ENCODE measurements at regions not wholly inside any gene's neighbourhood (a gene's known extent, or its start where the extent isn't known, plus 50 kb on each side); places are given as distances from the start of the nearest gene placed in this dataset.

GRCh38 chr4:132901224-132901623, 247.9 kb upstream of the PCDH10 start:
- H3K36me3 ChIP-seq, result no peaks in the 10 kb centered on the region
- DNase-seq, result no peak
- H3K27ac ChIP-seq, result no peak overlapping the region
- no peaks in the 10 kb centered on the region for H3K27me3 ChIP-seq
- no peaks in the 10 kb centered on the region for H3K9me3 ChIP-seq
- H3K4me1 ChIP-seq, result no peaks in the 10 kb centered on the region
- TF ChIP-seq POLR2AphosphoS5 (IDR thresholded peaks at IDR 0.05), result no peak
- TF ChIP-seq CTCF (IDR thresholded peaks at IDR 0.05), result no peak
- TF ChIP-seq EP300 (IDR thresholded peaks at IDR 0.05; ENCODE audit: low read depth), result no peak
- no peak for TF ChIP-seq POLR2A (IDR thresholded peaks at IDR 0.05)
- in situ Hi-C loops (cut with MboI; ENCODE audit: low pct_ligation_motif_present in 1 of 4, low pct_unique_long_range_greater_than_20kb in 1 of 4, low sequenced_read_pairs in 3 of 4) (no loop called here), intact Hi-C loops (cut with DNase I; ENCODE audit: low total_unique reads) (no loop called here)
- H3K4me3 ChIP-seq, result no peak overlapping the region
- WGBS, 2 donors (ENCODE audit: low coverage in 1 of 2), result 82 to 86% methylated on average over 1 of the region's 1 CpG

GRCh38 chr4:132910229-132910748, 238.8 kb upstream of the PCDH10 start:
- in situ Hi-C loops (cut with MboI; ENCODE audit: low pct_ligation_motif_present in 1 of 4, low pct_unique_long_range_greater_than_20kb in 1 of 4, low sequenced_read_pairs in 3 of 4) (no loop called here), intact Hi-C loops (cut with DNase I; ENCODE audit: low total_unique reads) (no loop called here)
- DNase-seq, result no peak

GRCh38 chr4:132918096-132918495, 231.0 kb upstream of the PCDH10 start:
- WGBS, 2 donors (ENCODE audit: low coverage in 1 of 2), result 94 to 100% methylated on average over 1 of the region's 1 CpG
- DNase-seq, result no peak
- H3K27me3 ChIP-seq, result no peaks in the 10 kb centered on the region
- no peaks in the 10 kb centered on the region for H3K9me3 ChIP-seq
- no peak overlapping the region for H3K4me3 ChIP-seq
- no peaks in the 10 kb centered on the region for H3K36me3 ChIP-seq
- intact Hi-C loops (cut with DNase I; ENCODE audit: low total_unique reads) (no loop called here), in situ Hi-C loops (cut with MboI; ENCODE audit: low pct_ligation_motif_present in 1 of 4, low pct_unique_long_range_greater_than_20kb in 1 of 4, low sequenced_read_pairs in 3 of 4) (no loop called here)
- TF ChIP-seq POLR2A (IDR thresholded peaks at IDR 0.05) (no peak), POLR2AphosphoS5 (IDR thresholded peaks at IDR 0.05) (no peak), CTCF (IDR thresholded peaks at IDR 0.05) (no peak), EP300 (IDR thresholded peaks at IDR 0.05; ENCODE audit: low read depth) (no peak)
- H3K27ac ChIP-seq, result no peak overlapping the region
- H3K4me1 ChIP-seq, result no peaks in the 10 kb centered on the region

More at GRCh38 chr4:132910229-132910748, 238.8 kb upstream of the PCDH10 start:
- Histone ChIP-seq H3K4me3 (no peak overlapping the region), H3K9me3 (no peaks in the 10 kb centered on the region), H3K4me1 (no peaks in the 10 kb centered on the region), H3K27me3 (no peaks in the 10 kb centered on the region), H3K27ac (no peak overlapping the region), H3K36me3 (no peaks in the 10 kb centered on the region)
- TF ChIP-seq POLR2AphosphoS5 (IDR thresholded peaks at IDR 0.05), result no peak
- 83 to 84% methylated on average over 1 of the region's 1 CpG for WGBS, 2 donors (ENCODE audit: low coverage in 1 of 2)

GRCh38 chr4:132923516-132923915, 225.6 kb upstream of the PCDH10 start:
- WGBS, 2 donors (ENCODE audit: low coverage in 1 of 2), result 35 to 41% methylated on average over 3 of the region's 3 CpGs
- no peaks in the 10 kb centered on the region for H3K27me3 ChIP-seq
- no peak overlapping the region for H3K4me3 ChIP-seq
- intact Hi-C loops (cut with DNase I; ENCODE audit: low total_unique reads), result no loop called here
- H3K36me3 ChIP-seq, result no peaks in the 10 kb centered on the region
- DNase-seq, result no peak
- in situ Hi-C loops (cut with MboI; ENCODE audit: low pct_ligation_motif_present in 1 of 4, low pct_unique_long_range_greater_than_20kb in 1 of 4, low sequenced_read_pairs in 3 of 4), result no loop called here
- H3K4me1 ChIP-seq, result no peaks in the 10 kb centered on the region
- TF ChIP-seq CTCF (IDR thresholded peaks at IDR 0.05), result no peak
- no peak for TF ChIP-seq POLR2A (IDR thresholded peaks at IDR 0.05)
- no peak for TF ChIP-seq POLR2AphosphoS5 (IDR thresholded peaks at IDR 0.05)
- no peak for TF ChIP-seq EP300 (IDR thresholded peaks at IDR 0.05; ENCODE audit: low read depth)
- H3K27ac ChIP-seq, result no peak overlapping the region
- H3K9me3 ChIP-seq, result no peaks in the 10 kb centered on the region

GRCh38 chr4:132934911-132935310, 214.2 kb upstream of the PCDH10 start:
- Histone ChIP-seq H3K36me3 (no peaks in the 10 kb centered on the region), H3K27me3 (no peaks in the 10 kb centered on the region), H3K4me1 (no peaks in the 10 kb centered on the region), H3K9me3 (peaks cover 0 to 5% of the 10 kb centered on the region in 2 donors), H3K4me3 (no peak overlapping the region), H3K27ac (no peak overlapping the region)
- intact Hi-C loops (cut with DNase I; ENCODE audit: low total_unique reads), result no loop called here
- no peak for DNase-seq
- TF ChIP-seq EP300 (IDR thresholded peaks at IDR 0.05; ENCODE audit: low read depth), result no peak
- TF ChIP-seq POLR2A (IDR thresholded peaks at IDR 0.05), result no peak
- no peak for TF ChIP-seq POLR2AphosphoS5 (IDR thresholded peaks at IDR 0.05)
- no peak for TF ChIP-seq CTCF (IDR thresholded peaks at IDR 0.05)
- in situ Hi-C loops (cut with MboI; ENCODE audit: low pct_ligation_motif_present in 1 of 4, low pct_unique_long_range_greater_than_20kb in 1 of 4, low sequenced_read_pairs in 3 of 4), result no loop called here
- WGBS, 2 donors (ENCODE audit: low coverage in 1 of 2), result 46 to 55% methylated on average over 2 of the region's 2 CpGs
